HEK293 (cell line): ENCODE measurements at regions not wholly inside any gene's neighbourhood (a gene's known extent, or its start where the extent isn't known, plus 50 kb on each side); places are given as distances from the start of the nearest gene placed in this dataset.

Source experiments
- CTCF ChIA-PET: fragments of 350-600 bp; formaldehyde crosslinking; extraction: SDS; loops from one replicate; lab custom pipeline; 2021; ENCODE audit warnings: antibody characterized with exemption; lab: Yijun Ruan, JAX
- POLR2A ChIA-PET: fragments of 300-600 bp; formaldehyde crosslinking; extraction: SDS; loops from one replicate; lab custom pipeline; 2020; ENCODE audit warnings: antibody characterized with exemption, inconsistent platforms; lab: Yijun Ruan, JAX
- H3K27ac ChIP-seq: fragments of 200-500 bp; sonication (Bioruptor generic); 2 replicates; pipeline ENCODE4 v1.5.1; 2014; ENCODE audit warnings: low read depth, low read length, control low read depth, inconsistent platforms; ENCODE audit errors: extremely low read depth
- H3K36me3 ChIP-seq, 2 experiments: fragments of 200-500 bp in 1 of 2; sonication (Bioruptor generic) in 1 of 2; 1 replicate in 1 of 2; 2 replicates in 1 of 2; pipeline ENCODE4 v1.5.1; 2014 to 2017; ENCODE audit warnings: inconsistent platforms in 2 of 2, low read length in 2 of 2; ENCODE audit not compliant: control insufficient read depth in 2 of 2, insufficient read depth in 1 of 2
- H3K4me1 ChIP-seq: fragments of 200-500 bp; sonication (Bioruptor generic); 2 replicates; pipeline ENCODE4 v1.5.1; 2014; ENCODE audit warnings: mild to moderate bottlenecking, low read length, inconsistent platforms; ENCODE audit not compliant: control insufficient read depth, insufficient read depth
- H3K4me3 ChIP-seq: 2 replicates; pipeline ENCODE4 v1.5.1; 2011; ENCODE audit warnings: low read depth, mild to moderate bottlenecking, control low read depth, low read length, moderate library complexity
- H3K9me3 ChIP-seq: fragments of 200-500 bp; sonication (Bioruptor generic); 2 replicates; pipeline ENCODE4 v1.5.1; 2014; ENCODE audit warnings: low read depth, low read length, inconsistent platforms; ENCODE audit not compliant: control insufficient read depth, insufficient read depth
- GLI2 ChIP-seq: fragments of 450-650 bp; formaldehyde crosslinking; IDR thresholded peaks from 2 replicates; pipeline ENCODE4; 2017; ENCODE audit warnings: missing biosample characterization, missing genetic modification characterization, low read depth, borderline replicate concordance
- ZNF140 ChIP-seq: fragments of 450-650 bp; formaldehyde crosslinking; IDR thresholded peaks from 2 replicates; pipeline ENCODE4 v1.5.1; 2016; ENCODE audit warnings: missing biosample characterization, missing genetic modification characterization
- ZNF354C ChIP-seq: fragments of 450-650 bp; formaldehyde crosslinking; IDR thresholded peaks from 2 replicates; pipeline ENCODE4 v1.5.1; 2016; ENCODE audit warnings: missing biosample characterization, missing genetic modification characterization, low read depth, borderline replicate concordance
- ZNF391 ChIP-seq: fragments of 450-650 bp; formaldehyde crosslinking; IDR thresholded peaks from 2 replicates; pipeline ENCODE4 v1.5.1; 2016; ENCODE audit warnings: low read depth, missing biosample characterization, missing genetic modification characterization, borderline replicate concordance
- ZNF521 ChIP-seq: fragments of 450-650 bp; formaldehyde crosslinking; IDR thresholded peaks from 2 replicates; pipeline ENCODE4 v1.5.1; 2017; ENCODE audit warnings: missing biosample characterization, mild to moderate bottlenecking, missing genetic modification characterization
- ZNF658 ChIP-seq: fragments of 450-650 bp; formaldehyde crosslinking; IDR thresholded peaks from 2 replicates; pipeline ENCODE4; 2016; ENCODE audit warnings: missing biosample characterization, missing genetic modification characterization
- ZNF768 ChIP-seq: fragments of 450-650 bp; formaldehyde crosslinking; IDR thresholded peaks from 2 replicates; pipeline ENCODE4 v1.5.1; 2018; ENCODE audit warnings: missing biosample characterization, mild to moderate bottlenecking, missing genetic modification characterization
- ZNF776 ChIP-seq: fragments of 450-650 bp; formaldehyde crosslinking; IDR thresholded peaks from 2 replicates; pipeline ENCODE4 v1.5.0; 2017; ENCODE audit warnings: missing biosample characterization, missing genetic modification characterization, borderline replicate concordance
- TF ChIP-seq, protein P1 (sequence below): fragments of 450-650 bp; formaldehyde crosslinking; IDR thresholded peaks from 2 replicates; pipeline ENCODE4 v1.5.1; 2017; ENCODE audit warnings: missing biosample characterization, missing genetic modification characterization
- TF ChIP-seq, protein P2 (sequence below): fragments of 450-650 bp; formaldehyde crosslinking; IDR thresholded peaks from 2 replicates; pipeline ENCODE4 v1.5.1; 2016; ENCODE audit warnings: missing biosample characterization, missing genetic modification characterization, borderline replicate concordance
- TF ChIP-seq, protein P3 (sequence below): fragments of 450-650 bp; formaldehyde crosslinking; IDR thresholded peaks from 2 replicates; pipeline ENCODE4 v1.5.1; 2016; ENCODE audit warnings: missing biosample characterization, missing genetic modification characterization
- TF ChIP-seq, protein P4 (sequence below): fragments of 450-650 bp; formaldehyde crosslinking; IDR thresholded peaks from 2 replicates; pipeline ENCODE4 v1.5.1; 2017; ENCODE audit warnings: missing biosample characterization, mild to moderate bottlenecking, missing genetic modification characterization, moderate library complexity
- TF ChIP-seq, protein P5 (sequence below): fragments of 450-650 bp; formaldehyde crosslinking; IDR thresholded peaks from 2 replicates; pipeline ENCODE4 v1.5.1; 2016; ENCODE audit warnings: missing biosample characterization, missing genetic modification characterization

DNA sequence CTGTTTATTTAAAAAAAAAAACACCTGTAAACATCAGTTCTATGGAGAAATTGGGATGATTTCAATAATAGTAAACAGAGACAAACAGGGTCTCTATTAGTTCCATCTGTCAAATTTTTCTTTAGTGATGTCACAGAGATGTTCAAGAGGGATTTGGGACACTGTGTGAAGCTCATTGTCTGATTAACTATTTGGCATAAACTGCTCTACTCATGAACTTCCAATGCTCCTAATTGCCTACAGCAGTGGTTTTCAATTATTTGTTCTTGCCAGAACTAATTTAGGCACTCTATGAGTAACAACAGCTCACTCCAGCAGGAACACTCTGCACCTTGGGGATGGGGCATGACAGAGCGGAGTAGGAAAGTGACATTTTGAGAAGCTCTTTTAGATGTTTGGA, 250.1 kb upstream of the PRKD1 start (continued):
- TF ChIP-seq, protein P1, sequence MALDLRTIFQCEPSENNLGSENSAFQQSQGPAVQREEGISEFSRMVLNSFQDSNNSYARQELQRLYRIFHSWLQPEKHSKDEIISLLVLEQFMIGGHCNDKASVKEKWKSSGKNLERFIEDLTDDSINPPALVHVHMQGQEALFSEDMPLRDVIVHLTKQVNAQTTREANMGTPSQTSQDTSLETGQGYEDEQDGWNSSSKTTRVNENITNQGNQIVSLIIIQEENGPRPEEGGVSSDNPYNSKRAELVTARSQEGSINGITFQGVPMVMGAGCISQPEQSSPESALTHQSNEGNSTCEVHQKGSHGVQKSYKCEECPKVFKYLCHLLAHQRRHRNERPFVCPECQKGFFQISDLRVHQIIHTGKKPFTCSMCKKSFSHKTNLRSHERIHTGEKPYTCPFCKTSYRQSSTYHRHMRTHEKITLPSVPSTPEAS (tag by site-specific recombination) = no peak

DNA sequence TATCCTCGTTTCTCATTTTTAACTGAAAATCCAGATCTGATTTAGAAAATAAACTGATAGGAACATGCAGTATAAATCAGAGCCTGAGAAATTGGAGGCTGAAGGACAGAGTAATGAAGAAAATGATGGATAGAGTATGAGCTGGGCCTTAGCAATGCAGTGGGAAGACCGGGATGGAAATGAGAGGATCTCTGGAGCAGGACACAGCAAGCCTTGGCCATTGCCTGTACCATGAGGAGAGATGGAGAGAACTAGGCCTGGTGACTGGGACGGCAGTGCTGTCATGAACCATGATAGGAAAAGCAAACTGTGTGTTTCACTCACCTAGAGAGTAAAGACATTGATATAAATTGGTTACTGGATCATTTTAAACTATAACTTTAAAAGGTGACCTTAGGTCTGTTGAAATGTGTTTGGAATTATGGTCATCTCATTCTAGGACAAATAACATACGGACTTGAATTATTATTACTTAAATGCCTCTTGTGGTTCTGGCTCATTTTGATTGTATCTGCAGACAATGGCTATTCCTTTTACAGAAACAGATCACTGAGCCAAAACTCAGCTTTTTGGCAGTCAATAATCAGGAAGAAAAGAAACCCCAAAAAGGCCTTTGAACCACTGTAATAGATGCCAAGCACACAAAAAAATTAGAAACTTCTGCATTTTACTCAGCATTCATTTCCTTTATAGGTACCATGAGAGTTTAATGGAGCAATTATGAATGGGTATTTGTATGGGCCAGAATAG, 251.9 kb upstream of the PRKD1 start:
- Histone ChIP-seq H3K27ac (no peak overlapping the region), H3K36me3 (no peaks in the 10 kb centered on the region), H3K4me1 (no peaks in the 10 kb centered on the region), H3K4me3 (no peak overlapping the region), H3K9me3 (no peaks in the 10 kb centered on the region)
- TF ChIP-seq GLI2 (tag by site-specific recombination) = no peak
- ChIA-PET CTCF (no interaction called here), POLR2A (no interaction called here)

DNA sequence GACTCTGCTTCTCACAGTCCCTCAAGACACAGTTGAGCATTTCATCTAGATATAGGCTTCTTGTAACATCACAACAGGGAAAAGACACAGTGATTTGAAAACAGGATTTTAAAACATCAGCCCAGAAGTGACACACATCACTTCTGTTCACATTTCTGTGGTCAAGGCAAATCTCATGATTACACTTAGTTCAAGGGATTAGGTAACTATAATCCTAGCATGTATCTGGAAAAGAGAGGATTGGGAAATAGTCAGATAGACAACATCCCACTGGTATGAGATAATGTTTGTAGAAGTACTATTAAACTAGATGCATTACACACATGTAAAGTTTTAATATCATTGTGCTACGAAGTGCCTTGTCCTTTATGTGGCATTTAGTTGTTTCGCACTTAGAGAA, 252.6 kb upstream of the PRKD1 start:
- POLR2A ChIA-PET = no interaction called here
- CTCF ChIA-PET = interaction anchor here (0.6 kb wide), 1 partner anchor 632 kb away, joined by 3 read pairs; no protein-coding TSS in a partner anchor
- H3K36me3 ChIP-seq = no peaks in the 10 kb centered on the region
- TF ChIP-seq ZNF354C (tag by site-specific recombination) (no peak), ZNF140 (tag by site-specific recombination) (no peak), ZNF776 (tag by site-specific recombination) (no peak), ZNF768 (no peak), ZNF521 (no peak), ZNF391 (no peak), ZNF658 (tag by site-specific recombination) (no peak)
- TF ChIP-seq, protein P2, sequence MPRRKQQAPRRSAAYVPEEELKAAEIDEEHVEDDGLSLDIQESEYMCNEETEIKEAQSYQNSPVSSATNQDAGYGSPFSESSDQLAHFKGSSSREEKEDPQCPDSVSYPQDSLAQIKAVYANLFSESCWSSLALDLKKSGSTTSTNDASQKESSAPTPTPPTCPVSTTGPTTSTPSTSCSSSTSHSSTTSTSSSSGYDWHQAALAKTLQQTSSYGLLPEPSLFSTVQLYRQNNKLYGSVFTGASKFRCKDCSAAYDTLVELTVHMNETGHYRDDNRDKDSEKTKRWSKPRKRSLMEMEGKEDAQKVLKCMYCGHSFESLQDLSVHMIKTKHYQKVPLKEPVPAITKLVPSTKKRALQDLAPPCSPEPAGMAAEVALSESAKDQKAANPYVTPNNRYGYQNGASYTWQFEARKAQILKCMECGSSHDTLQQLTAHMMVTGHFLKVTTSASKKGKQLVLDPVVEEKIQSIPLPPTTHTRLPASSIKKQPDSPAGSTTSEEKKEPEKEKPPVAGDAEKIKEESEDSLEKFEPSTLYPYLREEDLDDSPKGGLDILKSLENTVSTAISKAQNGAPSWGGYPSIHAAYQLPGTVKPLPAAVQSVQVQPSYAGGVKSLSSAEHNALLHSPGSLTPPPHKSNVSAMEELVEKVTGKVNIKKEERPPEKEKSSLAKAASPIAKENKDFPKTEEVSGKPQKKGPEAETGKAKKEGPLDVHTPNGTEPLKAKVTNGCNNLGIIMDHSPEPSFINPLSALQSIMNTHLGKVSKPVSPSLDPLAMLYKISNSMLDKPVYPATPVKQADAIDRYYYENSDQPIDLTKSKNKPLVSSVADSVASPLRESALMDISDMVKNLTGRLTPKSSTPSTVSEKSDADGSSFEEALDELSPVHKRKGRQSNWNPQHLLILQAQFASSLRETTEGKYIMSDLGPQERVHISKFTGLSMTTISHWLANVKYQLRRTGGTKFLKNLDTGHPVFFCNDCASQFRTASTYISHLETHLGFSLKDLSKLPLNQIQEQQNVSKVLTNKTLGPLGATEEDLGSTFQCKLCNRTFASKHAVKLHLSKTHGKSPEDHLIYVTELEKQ (tag by site-specific recombination) = no peak
- TF ChIP-seq, protein P3, sequence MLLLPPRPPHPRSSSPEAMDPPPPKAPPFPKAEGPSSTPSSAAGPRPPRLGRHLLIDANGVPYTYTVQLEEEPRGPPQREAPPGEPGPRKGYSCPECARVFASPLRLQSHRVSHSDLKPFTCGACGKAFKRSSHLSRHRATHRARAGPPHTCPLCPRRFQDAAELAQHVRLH (tag by site-specific recombination) = no peak
- TF ChIP-seq, protein P4, sequence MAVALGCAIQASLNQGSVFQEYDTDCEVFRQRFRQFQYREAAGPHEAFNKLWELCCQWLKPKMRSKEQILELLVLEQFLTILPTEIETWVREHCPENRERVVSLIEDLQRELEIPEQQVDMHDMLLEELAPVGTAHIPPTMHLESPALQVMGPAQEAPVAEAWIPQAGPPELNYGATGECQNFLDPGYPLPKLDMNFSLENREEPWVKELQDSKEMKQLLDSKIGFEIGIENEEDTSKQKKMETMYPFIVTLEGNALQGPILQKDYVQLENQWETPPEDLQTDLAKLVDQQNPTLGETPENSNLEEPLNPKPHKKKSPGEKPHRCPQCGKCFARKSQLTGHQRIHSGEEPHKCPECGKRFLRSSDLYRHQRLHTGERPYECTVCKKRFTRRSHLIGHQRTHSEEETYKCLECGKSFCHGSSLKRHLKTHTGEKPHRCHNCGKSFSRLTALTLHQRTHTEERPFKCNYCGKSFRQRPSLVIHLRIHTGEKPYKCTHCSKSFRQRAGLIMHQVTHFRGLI (tag by site-specific recombination) = no peak
- TF ChIP-seq, protein P5, sequence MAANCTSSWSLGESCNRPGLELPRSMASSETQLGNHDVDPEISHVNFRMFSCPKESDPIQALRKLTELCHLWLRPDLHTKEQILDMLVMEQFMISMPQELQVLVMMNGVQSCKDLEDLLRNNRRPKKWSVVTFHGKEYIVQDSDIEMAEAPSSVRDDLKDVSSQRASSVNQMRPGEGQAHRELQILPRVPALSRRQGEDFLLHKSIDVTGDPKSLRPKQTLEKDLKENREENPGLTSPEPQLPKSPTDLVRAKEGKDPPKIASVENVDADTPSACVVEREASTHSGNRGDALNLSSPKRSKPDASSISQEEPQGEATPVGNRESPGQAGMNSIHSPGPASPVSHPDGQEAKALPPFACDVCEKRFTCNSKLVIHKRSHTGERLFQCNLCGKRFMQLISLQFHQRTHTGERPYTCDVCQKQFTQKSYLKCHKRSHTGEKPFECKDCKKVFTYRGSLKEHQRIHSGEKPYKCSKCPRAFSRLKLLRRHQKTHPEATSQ = no peak
- TF ChIP-seq, all 188 proteins: peak for 0
- Histone ChIP-seq H3K9me3 (no peaks in the 10 kb centered on the region), H3K4me1 (no peaks in the 10 kb centered on the region), H3K4me3 (no peak overlapping the region), H3K27ac (no peak overlapping the region)
